ENCODE measurements at regions not wholly inside any gene's neighbourhood (a gene's known extent, or its start where the extent isn't known, plus 50 kb on each side); places are given as distances from the start of the nearest gene placed in this dataset.

- TF ChIP-seq POLR2AphosphoS5 (IDR thresholded peaks at IDR 0.05), result no peak
- no peak for TF ChIP-seq CTCF (IDR thresholded peaks at IDR 0.05)
These were observed 143.6 kb upstream of the JARID2 start for GRCh38 chr6:15102241-15102640.
